ENCODE measurements at regions not wholly inside any gene's neighbourhood (a gene's known extent, or its start where the extent isn't known, plus 50 kb on each side); places are given as distances from the start of the nearest gene placed in this dataset.

GRCh38 chr15:69608661-69609060, 156.0 kb downstream of the RPLP1 start:
- TF ChIP-seq CTCF (IDR thresholded peaks at IDR 0.05) = no peak
- TF ChIP-seq POLR2AphosphoS5 (IDR thresholded peaks at IDR 0.05) = no peak
- no peak for TF ChIP-seq POLR2A (IDR thresholded peaks at IDR 0.05)
- TF ChIP-seq EP300 (IDR thresholded peaks at IDR 0.05) = no peak

Data from sigmoid colon (tissue), 4 donors.